Bronchial epithelial cell (primary cell): ENCODE measurements at regions not wholly inside any gene's neighbourhood (a gene's known extent, or its start where the extent isn't known, plus 50 kb on each side); places are given as distances from the start of the nearest gene placed in this dataset.

Source experiments
- DNase-seq: peaks from one replicate; pipeline ENCODE4 v3.0.0-alpha.2; 2010; ENCODE audit warnings: low read depth
- FAIRE-seq: peaks from 2 replicates; lab custom pipeline; 2011; peaks lifted over from hg19 to GRCh38; lab: Jason Lieb, UNC
- H3K27me3 ChIP-seq: 2 replicates; pipeline ENCODE4 v1.5.1; 2011; ENCODE audit warnings: low read length; ENCODE audit not compliant: control insufficient read depth, insufficient read depth
- H3K36me3 ChIP-seq: 2 replicates; pipeline ENCODE4 v1.5.1; 2011; ENCODE audit warnings: low read length; ENCODE audit not compliant: control insufficient read depth, insufficient read depth
- H3K4me3 ChIP-seq: 2 replicates; pipeline ENCODE4 v1.5.1; 2011; ENCODE audit warnings: mild to moderate bottlenecking, low read depth, low read length, control low read depth
- CTCF ChIP-seq: IDR thresholded peaks from 2 replicates; pipeline ENCODE4 v1.5.1; 2011; ENCODE audit warnings: mild to moderate bottlenecking, moderate library complexity, low read length, control low read depth, inconsistent platforms; ENCODE audit not compliant: insufficient read depth, severe bottlenecking

GRCh38 chr4:133960975-133961374, 240.6 kb downstream of the PABPC4L start:
- DNase-seq (no peak), FAIRE-seq (no peak)
- Histone ChIP-seq H3K36me3 (no peaks in the 10 kb centered on the region), H3K27me3 (no peaks in the 10 kb centered on the region), H3K4me3 (no peak overlapping the region)
- TF ChIP-seq CTCF, result no peak

GRCh38 chr4:133943081-133943480, 258.5 kb downstream of the PABPC4L start:
- H3K4me3 ChIP-seq, result no peak overlapping the region
- no peaks in the 10 kb centered on the region for H3K27me3 ChIP-seq
- FAIRE-seq (no peak), DNase-seq (no peak)
- H3K36me3 ChIP-seq, result no peaks in the 10 kb centered on the region
- no peak for TF ChIP-seq CTCF

- no peaks in the 10 kb centered on the region for H3K27me3 ChIP-seq
- H3K36me3 ChIP-seq, result no peaks in the 10 kb centered on the region
- H3K4me3 ChIP-seq, result no peak overlapping the region
- FAIRE-seq, result no peak
- TF ChIP-seq CTCF, result no peak
- no peak for DNase-seq
These were observed 263.5 kb downstream of the PABPC4L start for GRCh38 chr4:133938061-133938460.

GRCh38 chr4:133929531-133930239, 271.9 kb downstream of the PABPC4L start:
- no peak for FAIRE-seq
- H3K27me3 ChIP-seq, result no peaks in the 10 kb centered on the region
- DNase-seq, result no peak
- no peak overlapping the region for H3K4me3 ChIP-seq
- TF ChIP-seq CTCF, result no peak
- H3K36me3 ChIP-seq, result no peaks in the 10 kb centered on the region

GRCh38 chr4:133921280-133922195, 280.1 kb downstream of the PABPC4L start:
- no peak for FAIRE-seq

More at GRCh38 chr4:133921280-133922195, 280.1 kb downstream of the PABPC4L start:
- no peak for DNase-seq
- H3K27me3 ChIP-seq, result no peaks in the 10 kb centered on the region
- no peaks in the 10 kb centered on the region for H3K36me3 ChIP-seq
- no peak for TF ChIP-seq CTCF
- no peak overlapping the region for H3K4me3 ChIP-seq
